Superior temporal gyrus (tissue), 1 donor: ENCODE measurements at regions not wholly inside any gene's neighbourhood (a gene's known extent, or its start where the extent isn't known, plus 50 kb on each side); places are given as distances from the start of the nearest gene placed in this dataset.
"Not testable (repeated sequence)": the region's sequence is repeated elsewhere in the genome, so short reads cannot be mapped to it uniquely, and the experiment has no call there.

Source experiments
- DNase-seq: peaks from one replicate; pipeline ENCODE4 v3.0.0-alpha.2; 2016; ENCODE audit errors: extremely low spot score

DNA sequence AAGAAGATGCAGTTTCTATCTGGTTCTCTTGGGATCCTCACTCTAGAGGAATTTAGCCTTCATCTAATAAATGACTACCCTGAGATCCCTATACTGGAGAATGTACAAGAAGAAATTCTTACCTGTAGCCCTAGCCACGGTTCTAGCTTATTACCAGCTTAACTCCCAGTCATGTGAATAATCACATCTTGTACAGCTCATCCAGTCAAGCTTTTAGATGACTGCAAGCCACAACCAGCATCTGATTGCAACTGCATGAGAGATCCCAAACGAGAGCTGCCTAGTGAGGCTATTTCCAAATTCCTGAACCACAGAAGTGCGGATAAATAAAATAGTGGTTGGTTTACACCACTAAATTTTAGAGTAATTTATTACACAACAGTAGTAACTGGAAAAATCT, 196.0 kb upstream of the CPHXL start:
- no peak for DNase-seq

DNA sequence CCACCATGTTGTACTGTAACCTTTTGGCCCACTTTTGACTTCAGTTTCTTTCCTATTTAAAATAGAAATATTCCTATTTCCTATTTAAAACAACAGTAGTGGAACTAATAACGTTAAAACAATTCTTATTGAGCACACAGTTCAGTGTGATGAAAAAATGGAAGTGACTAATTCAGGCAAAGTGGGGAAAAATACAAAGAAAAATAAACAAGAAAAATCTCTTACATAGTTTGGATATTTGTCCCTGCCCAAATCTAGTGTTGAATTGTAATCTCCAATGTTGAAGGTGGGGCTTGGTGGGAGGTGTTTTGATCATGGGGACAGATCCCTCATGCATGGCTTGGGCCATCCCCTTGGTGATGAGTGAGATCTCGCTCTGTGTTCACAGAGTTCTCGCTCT, 198.1 kb upstream of the CPHXL start:
- DNase-seq = no peak

DNA sequence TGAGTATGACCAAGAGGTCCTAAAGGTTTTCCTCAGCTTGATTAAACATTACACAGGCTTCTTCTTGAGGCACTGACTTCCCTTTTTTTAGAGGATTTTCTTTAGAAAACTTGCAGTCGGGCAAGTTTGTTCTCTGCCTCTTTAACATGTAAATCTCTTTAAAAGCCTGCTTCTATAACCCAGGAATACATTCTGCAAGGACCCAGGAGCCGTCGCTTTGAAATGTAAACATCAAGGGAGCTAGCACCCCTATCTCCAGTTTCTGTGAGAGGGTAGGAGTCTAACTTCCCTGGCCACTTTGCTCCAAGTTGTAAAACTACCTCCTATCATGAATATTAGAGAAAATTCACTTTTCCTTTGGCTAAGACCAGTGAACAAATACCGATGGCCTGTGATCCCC, 201.5 kb upstream of the CPHXL start:
- no peak for DNase-seq

DNA sequence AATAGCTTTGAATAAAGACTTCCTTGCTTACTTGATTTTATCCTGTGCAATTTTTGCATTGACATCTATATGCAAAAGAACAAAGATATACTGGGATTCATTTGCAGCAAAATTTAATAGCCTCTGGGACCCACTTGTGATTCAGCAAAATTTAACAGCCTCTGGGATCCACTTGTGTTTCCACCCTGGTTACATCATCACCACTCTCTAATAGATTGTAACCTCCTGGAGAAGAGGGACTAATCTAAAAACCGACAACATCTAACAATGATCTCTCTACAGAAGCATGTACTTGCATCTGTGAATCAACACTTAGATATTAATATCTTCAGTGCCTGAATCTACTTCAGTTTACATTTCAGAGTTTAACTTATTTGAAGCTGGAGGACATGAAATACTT, 202.0 kb upstream of the CPHXL start:
- DNase-seq = no peak

DNA sequence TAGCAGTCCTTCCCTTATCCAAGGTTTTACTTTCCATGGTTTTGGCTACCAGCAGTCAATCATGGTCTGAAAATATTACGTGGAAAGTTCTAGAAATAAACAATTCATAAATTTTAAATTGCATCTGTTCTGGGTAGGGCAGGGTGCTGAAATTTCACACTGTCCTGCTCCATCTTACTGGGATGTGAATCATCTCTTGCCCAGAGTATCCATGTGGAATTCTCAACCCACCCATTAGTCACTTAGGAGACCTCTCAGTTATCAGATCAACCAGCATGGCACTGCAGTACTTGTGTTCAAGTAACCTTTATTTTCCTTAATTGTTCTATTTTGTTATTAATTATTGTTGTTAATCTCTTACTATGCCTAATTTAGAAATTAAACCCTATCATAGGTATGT, 202.8 kb upstream of the CPHXL start:
- no peak for DNase-seq

DNA sequence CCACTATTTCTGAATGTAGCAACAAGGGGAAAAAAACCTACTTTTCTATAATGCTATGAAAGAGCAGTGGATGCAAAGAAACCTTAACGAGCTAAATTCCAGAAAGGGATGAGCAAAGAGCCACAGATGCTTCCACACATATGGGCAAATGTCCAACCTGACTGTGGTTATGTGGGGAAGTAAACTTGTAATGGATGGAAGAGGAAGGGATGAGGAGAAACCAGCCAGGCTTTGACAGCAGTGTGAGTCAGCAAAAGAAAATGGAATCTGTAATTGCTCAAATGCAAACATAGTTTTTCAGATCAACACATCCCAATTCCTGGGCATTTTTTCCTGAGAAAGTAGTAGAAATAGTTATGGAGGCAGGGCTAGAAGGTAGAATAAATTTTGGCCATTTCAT, 204.8 kb upstream of the CPHXL start:
- no peak for DNase-seq

DNA sequence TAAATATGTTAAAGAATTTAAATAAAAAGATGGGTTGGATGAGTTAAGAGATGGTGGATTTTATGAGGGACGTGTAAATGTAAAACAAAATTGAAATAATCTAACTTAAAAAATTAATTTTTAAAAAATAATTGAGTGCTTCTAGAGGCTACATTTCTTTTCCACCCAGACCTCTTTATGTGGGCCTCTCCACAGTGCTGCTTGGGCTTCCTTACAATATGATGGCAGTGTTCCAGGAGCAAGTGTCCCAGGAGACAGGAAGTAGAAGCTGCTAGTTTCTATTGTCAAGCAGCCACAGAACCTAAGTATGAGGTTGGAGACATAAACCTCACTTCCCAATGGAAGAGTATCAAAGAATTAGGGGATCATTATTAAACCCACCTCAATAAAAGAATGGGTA, 205.7 kb upstream of the CPHXL start:
- DNase-seq = no peak

DNA sequence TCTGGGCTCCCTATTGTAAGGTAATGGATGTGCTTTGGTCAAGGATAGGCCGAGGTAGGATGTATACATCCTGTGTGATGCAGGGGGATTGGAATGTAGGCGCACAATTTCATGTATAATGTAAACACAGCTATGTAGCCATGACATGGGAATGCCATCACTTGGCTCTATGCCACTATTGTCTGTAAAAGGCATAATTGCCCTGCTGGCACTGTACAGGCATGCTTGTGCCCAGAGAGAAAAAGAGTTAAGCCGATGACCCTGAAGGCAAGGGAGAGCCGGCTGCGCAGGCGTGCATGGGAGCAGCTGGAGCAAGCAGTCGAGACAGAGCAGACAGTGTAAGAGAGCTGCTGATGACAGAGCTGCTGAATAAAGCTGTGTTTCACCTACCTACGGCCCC, 212.5 kb upstream of the CPHXL start:
- no peak for DNase-seq

DNA sequence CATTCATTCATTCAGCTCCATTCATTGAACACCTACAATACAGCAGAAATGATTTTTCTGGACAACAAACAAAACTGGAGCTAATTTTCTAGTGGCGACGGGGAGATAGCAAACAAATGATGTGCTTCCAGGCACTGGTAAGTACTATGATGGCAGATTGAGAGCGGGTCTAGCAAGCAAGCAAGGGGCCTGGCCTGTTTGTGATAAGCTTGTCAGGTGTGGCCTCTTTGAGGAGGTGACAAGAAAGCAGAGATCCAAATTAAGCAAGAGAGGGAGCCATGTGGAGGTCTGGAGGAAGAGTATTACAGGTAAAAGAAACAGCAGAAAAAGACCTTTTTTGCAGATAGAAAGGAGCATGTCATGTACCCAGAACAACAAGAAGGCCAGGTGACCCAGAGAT, 216.1 kb upstream of the CPHXL start:
- no peak for DNase-seq

DNA sequence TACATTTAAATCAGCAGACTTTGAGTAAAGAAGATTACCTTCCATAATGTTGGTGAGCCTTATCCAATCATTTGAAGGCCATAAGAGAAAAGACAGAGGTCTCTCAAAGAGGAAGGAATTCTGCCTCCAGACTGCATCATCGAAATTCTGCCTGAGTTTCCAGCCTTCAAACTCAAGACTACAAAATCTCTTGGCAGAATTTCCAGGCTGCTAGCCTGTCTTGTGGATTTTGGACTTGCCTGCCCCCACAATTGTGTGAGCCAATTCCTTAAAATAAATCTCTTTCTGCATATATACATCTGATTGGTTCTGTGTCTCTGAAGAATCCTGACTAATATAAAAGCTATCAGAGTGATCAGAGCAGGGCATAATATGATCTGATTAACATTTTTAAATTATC, 216.6 kb upstream of the CPHXL start:
- DNase-seq = peak; percentile 55

DNA sequence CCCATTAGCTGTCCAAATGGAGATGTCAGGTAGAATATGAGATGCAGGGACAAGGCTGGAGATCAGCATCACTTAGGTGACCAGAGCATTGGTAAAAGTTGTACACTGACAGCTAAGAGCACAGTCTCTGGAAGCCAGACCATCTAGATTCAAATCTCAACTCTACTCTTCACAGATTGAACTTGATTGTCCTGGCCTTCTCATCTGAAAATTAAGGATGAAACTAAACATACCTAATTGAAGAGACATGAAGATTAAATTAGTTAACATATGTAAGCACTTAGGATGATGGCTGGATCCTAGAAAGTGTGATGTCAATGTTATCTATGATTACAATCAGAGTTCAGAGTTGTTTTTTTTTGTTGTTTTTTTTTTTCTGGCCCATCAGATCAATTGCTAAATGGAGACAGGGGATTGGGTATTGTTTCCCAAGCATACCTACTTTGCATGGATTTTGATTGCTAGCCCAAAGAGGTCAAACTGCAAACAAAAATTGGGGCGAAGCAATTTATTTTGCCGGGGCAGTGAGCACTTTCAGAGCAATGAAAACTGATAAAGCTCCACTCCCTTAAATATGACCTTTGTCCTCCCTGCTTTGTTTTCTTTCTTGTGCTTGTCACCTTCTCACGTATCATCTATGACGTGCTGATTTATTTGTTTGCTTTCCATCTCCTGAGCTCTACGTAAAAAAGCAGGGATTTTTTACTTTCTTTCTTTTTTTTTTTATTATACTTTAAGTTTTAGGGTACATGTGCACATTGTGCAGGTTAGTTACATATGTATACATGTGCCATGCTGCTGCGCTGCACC, 217.6 kb upstream of the CPHXL start:
- DNase-seq = no peak

DNA sequence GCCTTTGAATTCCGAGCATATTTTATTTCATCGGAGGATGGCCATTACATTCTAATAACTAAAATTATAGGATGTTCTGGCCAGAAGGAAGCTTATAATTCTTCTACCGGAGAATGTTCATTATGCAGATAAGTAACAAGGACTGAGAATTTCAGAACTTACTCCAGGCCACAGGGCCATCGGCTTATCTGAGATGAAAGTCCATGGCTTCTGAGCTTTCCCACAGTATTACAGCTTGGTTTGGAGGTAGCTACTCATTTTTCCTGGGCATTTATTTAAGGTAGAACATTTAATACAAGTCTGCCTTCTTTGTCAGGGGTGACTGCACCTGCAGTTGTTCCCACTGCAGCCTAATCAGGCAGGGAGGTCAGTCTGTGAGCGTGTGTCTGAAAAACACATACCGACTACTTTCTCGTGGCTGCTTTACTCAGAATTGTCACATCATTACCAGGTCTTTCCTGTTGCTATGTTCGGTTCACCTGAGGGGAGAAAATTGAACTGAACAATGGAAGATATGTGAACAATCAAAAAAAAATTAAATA, 219.7 kb upstream of the CPHXL start:
- DNase-seq = no peak

DNA sequence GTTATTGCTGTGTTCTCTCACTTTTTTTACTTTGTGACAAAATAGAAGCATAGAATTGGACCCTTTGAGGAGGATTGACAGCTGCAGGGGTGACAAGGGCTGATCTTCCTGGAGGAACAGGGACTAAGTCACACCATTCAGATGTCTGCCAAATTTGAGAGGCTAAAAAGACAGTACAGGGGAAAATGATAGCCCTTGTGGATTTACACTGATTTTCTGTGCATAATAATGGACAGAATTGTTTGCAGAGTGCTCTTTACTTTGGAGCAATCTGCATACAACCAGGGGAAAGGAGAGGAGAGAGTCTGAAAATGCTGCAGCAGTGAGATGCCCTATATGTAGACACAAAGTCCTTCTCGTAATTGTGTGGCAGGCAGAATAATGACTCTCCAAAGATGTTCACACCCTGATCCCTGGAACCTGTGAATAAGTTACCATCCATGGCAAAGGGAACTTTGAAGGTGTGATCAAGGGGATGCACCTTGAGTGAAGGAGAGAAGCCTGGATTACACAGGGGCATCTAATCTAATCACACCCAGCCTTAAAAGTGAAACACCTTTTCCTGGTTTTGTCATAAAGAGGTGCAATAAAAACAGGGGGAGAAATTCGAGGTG, 221.4 kb upstream of the CPHXL start:
- peak; percentile 67 for DNase-seq

DNA sequence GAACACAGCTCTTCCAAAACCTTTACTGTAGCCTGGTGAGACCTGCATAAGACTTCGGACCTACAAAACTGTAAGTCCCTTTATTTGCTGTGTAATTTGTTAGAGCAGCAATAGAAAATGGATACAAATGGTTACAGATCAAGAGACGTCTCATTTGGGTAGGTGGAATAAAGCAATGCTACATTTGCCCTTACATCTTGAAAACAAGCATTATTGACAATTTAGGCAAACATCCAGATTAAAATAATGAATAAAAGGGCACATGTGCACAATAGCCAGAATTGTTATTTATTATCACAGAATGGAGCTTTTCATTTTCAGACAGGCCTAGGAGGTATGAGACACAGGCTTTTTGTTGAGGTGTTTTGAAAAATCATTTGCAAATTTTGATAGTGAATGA, 222.2 kb upstream of the CPHXL start:
- DNase-seq = peak; percentile 90

DNA sequence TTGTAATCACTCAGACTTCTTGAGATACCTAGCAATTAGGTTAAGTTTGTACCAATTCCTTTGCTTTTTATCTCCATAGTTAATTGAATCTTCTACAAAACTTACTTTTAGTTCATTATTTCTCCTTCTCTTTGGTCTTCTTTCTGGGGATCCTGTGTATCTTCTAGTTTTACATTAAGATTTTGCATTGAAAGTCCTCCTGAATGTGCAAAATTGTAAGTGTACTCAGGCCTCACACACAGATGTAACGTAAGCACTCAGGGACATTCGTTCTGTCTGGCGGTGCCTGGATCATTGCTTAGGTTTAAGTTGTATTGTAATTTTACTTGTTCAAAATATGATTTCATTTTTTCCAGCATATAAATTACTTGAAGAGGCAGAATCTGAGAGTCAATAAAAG, 222.6 kb upstream of the CPHXL start:
- DNase-seq = peak; percentile 78

DNA sequence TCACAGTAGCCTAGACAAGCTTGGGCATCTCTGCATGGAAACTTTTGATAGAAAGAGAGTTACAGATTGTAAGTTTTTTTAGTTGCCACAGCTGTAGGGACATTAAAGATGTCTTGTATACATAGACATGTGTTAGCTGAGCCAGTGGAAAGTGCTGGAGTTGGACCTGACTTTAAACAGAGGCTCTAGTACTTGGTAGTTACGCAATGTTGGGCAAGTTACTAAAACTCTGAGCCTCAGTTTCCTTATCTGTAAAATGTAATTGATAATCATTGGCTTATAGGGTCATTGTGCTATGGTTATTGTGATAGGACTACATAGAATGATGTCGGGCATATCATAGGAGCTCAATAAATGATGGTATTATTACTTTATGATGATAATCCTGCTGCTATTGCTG, 225.8 kb upstream of the CPHXL start:
- DNase-seq = no peak

DNA sequence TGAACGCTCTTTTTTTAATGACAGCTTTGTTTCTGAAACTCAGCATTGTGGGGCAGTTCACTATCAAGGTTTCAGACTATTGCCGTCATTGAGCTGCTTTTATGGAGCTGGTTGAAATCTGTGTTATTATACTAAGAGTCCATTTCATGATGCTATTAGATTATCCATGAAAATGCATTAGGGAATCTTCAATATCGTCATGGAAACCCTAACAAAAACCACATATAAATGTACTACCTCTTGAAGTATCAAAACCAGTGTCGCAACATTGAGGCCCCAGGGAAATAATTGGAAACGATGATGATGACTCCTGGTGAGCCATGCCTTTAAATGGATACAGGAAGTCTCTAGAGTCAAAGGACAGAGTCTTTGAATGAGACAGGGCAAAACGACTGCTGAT, 231.6 kb upstream of the CPHXL start:
- no peak for DNase-seq

DNA sequence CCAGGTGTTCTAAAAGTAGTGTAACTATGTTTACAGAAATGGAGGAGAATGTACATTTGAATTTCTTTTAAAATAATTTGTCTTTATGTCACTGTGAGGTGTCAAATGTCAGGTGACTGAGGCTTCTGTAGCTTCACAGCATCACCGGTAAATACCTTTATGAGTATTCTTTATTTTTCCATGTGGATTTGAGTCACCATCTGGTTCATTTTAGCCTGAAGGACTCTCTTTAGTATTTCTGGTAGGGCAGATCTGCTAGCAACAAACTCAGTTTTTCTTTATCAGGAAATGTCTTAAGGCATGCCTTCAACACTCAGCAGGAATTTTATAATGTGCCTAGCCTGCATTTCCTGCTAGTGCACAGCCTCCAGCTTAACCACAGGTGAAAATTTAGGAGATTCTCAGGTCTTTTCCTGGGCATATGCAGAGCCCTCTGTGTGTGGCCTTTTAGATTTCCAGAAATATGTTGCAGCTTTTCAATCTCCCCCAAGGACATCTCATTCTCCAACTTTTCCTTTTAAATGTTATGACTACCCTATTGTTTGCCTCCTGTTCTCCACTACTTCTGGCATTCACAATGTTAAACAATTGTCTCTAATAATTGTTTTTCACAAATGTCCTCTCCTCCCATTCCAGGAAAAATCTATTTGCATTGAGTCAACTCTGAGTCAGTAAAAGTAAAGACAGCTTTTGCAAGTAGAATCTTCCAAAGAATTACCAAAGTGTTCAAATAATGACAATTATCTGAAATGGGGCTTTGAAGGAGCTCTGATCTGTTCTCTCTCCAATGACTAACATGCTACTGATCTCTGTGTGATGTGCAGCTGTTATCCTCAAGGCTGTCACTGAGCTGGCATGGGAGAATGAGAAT, 239.4 kb upstream of the CPHXL start:
- peak; percentile 67 for DNase-seq

DNA sequence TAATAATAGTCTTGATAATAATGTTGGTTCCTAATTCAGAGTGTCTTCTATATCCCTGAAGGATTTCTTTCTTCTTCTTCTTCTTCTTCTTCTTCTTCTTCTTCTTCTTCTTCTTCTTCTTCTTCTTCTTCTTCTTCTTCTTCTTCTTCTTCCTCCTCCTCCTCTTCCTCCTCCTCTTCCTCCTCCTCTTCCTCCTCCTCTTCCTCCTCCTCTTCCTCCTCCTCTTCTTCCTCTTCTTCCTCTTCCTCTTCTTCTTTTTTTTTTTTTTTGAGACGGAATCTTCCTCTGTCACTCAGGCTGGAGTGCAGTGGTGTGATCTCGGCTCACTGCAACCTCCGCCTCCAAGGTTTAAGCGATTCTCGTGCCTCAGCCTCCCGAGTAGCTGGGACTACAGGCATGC, 242.8 kb upstream of the CPHXL start:
- not testable (repeated sequence) for DNase-seq

DNA sequence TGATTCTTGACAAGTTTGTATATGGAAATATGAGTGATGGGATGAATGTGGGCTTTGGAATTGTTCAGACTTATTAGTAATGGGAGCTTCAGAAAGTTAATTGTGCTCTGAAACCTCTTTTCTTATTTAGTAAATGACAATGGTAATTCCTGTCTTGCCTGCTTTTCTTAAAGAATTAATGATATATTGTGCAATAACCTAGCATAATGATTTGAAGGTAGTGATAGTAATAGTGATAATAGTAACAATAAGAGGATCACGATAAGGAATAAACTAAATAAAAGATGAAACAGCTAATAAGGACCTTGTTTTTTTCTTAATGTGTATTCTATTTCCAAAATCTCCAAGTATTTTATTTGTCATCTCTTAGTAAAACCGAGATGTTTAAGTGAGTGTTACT, 245.0 kb upstream of the CPHXL start:
- no peak for DNase-seq

DNA sequence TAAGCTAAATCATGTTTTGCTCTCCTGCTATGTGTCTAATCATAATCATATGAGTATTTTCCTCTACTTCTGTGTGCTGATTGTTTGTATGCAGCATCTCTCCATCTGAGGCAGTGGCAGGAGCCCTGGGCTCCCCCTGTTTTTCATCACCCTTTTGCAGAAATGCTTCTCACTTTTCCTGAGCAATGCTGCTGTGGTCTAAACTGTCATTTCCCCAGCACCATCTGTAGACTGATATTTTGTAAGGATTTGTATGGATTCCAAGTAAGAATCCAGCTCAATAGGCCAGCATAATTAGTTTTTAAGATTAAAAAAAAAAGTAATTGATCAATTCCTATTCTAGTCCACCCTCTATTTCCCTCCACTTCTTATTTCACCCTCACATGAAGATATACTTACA, 257.0 kb upstream of the CPHXL start:
- no peak for DNase-seq

DNA sequence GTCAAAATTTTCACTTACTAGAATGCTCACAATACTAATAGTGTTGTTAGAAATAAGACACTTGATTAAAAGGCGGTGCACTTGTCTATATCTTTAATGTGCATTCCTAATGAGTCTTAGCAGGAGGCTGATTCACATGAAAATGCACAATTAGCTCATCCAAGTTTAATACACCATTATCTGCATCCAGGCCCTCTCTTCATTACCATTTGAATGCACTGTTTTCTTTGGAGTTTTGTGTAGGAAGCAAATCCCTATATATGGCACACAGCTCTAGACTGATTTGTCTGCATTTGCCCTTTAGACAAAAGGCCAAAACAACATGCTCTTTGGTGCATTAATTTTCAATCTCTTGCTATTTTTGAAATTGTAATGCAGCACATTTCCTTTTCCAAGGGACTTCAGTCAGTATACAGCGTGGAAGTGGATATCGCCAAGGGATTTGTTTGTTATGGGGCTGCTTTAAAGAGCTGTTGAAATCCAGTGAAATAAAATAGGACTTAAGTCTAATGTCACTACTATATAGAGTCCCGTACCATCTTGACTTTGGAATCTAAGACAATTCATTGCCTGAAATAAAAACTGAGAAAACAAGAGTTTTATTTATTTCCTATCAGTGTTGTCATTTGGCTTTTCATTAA, 257.6 kb upstream of the CPHXL start:
- DNase-seq = peak; percentile 33
